ENCODE measurements at regions not wholly inside any gene's neighbourhood (a gene's known extent, or its start where the extent isn't known, plus 50 kb on each side); places are given as distances from the start of the nearest gene placed in this dataset.

DNA sequence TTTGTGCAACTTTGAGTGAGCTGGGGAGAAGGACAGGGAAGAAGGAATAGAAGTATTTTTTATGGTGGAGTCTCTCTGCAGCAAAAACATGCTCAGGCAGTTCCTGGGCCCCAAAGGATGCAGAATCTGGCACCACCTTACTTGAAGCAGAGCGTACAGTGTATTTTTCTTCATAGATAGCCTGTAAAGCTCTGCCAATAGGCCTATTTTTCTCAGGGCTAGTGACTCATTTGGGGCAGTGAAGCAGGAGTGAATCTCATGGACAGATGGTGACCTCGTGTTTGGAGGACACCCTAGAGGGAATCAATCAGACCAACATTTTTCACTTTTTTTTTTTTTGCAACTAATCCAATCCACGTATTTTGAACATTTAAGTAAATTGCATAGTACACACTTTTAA lies 268.1 kb upstream of the CXCR4 start:
- H3K27me3 Mint-ChIP-seq (ENCODE audit: low read depth) = peaks cover 3% of the 10 kb centered on the region
- no peaks in the 10 kb centered on the region for H3K9me3 ChIP-seq (ENCODE audit: control insufficient read depth, low read depth, low read length)
- H3K9me3 Mint-ChIP-seq = no peaks in the 10 kb centered on the region; a peak in 1 of 5 replicates
- no peak overlapping the region for H3K4me3 Mint-ChIP-seq
- peaks cover 6 to 7% of the 10 kb centered on the region in 2 experiments; a peak in 3 of 4 replicates for H3K4me1 Mint-ChIP-seq
- H2AK5ac ChIP-seq (ENCODE audit: insufficient read length, low read length) = no peak overlapping the region
- no peak overlapping the region for H3K27ac ChIP-seq (ENCODE audit: insufficient read length, low read depth, low read length)
- no peak overlapping the region for H3K4ac ChIP-seq (ENCODE audit: low read depth, low read length)
- no peak overlapping the region for H3K18ac ChIP-seq (ENCODE audit: insufficient read length, low read depth, low read length)
- no peaks in the 10 kb centered on the region for H3K79me1 ChIP-seq (ENCODE audit: insufficient read depth, low read depth, low read length, poor library complexity, severe bottlenecking)
- H3K4me1 ChIP-seq (ENCODE audit: insufficient read depth, low read length) = no peaks in the 10 kb centered on the region
- H2BK15ac ChIP-seq (ENCODE audit: low read depth, low read length) = no peak overlapping the region
- H3K27me3 ChIP-seq (ENCODE audit: insufficient read depth, low read length) = no peaks in the 10 kb centered on the region
- TF ChIP-seq, protein P1, sequence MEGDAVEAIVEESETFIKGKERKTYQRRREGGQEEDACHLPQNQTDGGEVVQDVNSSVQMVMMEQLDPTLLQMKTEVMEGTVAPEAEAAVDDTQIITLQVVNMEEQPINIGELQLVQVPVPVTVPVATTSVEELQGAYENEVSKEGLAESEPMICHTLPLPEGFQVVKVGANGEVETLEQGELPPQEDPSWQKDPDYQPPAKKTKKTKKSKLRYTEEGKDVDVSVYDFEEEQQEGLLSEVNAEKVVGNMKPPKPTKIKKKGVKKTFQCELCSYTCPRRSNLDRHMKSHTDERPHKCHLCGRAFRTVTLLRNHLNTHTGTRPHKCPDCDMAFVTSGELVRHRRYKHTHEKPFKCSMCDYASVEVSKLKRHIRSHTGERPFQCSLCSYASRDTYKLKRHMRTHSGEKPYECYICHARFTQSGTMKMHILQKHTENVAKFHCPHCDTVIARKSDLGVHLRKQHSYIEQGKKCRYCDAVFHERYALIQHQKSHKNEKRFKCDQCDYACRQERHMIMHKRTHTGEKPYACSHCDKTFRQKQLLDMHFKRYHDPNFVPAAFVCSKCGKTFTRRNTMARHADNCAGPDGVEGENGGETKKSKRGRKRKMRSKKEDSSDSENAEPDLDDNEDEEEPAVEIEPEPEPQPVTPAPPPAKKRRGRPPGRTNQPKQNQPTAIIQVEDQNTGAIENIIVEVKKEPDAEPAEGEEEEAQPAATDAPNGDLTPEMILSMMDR (conservative IDR thresholded peaks at IDR 0.05) = no peak
- no peak overlapping the region for H4K5ac ChIP-seq (ENCODE audit: insufficient read length, low read depth, low read length)
- no peak overlapping the region for H4K91ac ChIP-seq (ENCODE audit: insufficient read length, low read depth, low read length)
- no peak overlapping the region for H3T11ph ChIP-seq (ENCODE audit: low read length)
- no peak overlapping the region for H2BK120ac ChIP-seq (ENCODE audit: low read depth, low read length, poor library complexity, severe bottlenecking)
- H3K56ac ChIP-seq (ENCODE audit: insufficient read length, low read depth, low read length) = no peak overlapping the region
- H3K36me3 Mint-ChIP-seq (ENCODE audit: insufficient read depth in 1 of 3, low read depth in 3 of 3) = no peaks in the 10 kb centered on the region
- no peak overlapping the region for H2BK20ac ChIP-seq (ENCODE audit: low read depth, low read length, poor library complexity, severe bottlenecking)
- H4K20me1 ChIP-seq (ENCODE audit: control insufficient read depth, insufficient read depth, insufficient read length) = no peaks in the 10 kb centered on the region
- no peak overlapping the region for H4K8ac ChIP-seq (replicated peaks; ENCODE audit: insufficient read length, low read depth, low read length)
- no peak overlapping the region for H3K23ac ChIP-seq (ENCODE audit: insufficient read length, low read depth, low read length)
- H3K27ac Mint-ChIP-seq = no peak overlapping the region
- no peak overlapping the region for H2BK12ac ChIP-seq (ENCODE audit: insufficient read length, low read depth, low read length)
- no peak overlapping the region for H3K9ac ChIP-seq (ENCODE audit: extremely low read depth, insufficient read length, low read length)
- no peak overlapping the region for H2BK5ac ChIP-seq (ENCODE audit: insufficient read length, low read length)
- WGBS (ENCODE audit: extremely low coverage, insufficient read length, low lambda C conversion rate) = no CpG with 5 or more reads among the region's 3 CpGs
- no peak overlapping the region for H2AFZ ChIP-seq (ENCODE audit: low read length)
- no peaks in the 10 kb centered on the region for H3K23me2 ChIP-seq (ENCODE audit: insufficient read length, low read depth, low read length, poor library complexity, severe bottlenecking)
- no peaks in the 10 kb centered on the region for H3K79me2 ChIP-seq (ENCODE audit: insufficient read depth, low read length)
- H3K14ac ChIP-seq (ENCODE audit: insufficient read depth, low read length) = no peak overlapping the region
- H3K4me2 ChIP-seq (ENCODE audit: insufficient read depth, insufficient read length, low read length) = no peak overlapping the region
- no peak for DNase-seq
